ENCODE measurements at regions not wholly inside any gene's neighbourhood (a gene's known extent, or its start where the extent isn't known, plus 50 kb on each side); places are given as distances from the start of the nearest gene placed in this dataset.

DNA sequence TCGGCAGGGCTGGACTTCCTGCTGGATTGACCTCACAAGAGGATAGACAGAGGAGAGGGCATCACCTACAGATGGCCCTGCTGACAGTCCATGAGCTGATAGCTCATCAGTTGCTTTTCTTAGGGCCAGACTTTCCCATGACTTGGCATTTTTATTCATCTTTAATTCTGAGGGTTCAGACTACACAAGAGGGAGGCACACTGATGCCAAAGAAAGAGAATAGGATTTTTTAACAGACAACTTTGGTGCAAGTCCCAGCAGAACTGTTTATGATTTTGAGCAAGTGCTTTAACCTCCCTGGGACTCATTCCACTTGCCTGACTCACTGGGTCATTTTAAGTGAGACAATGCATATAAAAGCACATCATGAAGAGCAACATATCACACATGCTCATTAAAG, 299.2 kb downstream of the INSIG2 start:
- no peak for TF ChIP-seq CTCF (IDR thresholded peaks at IDR 0.05; ENCODE audit: insufficient read depth, low read depth, low read length, missing control alignments)
- H3K4me3 ChIP-seq (ENCODE audit: low read depth, low read length), result no peak overlapping the region
- no peak for DNase-seq (ENCODE audit: low read depth)

DNA sequence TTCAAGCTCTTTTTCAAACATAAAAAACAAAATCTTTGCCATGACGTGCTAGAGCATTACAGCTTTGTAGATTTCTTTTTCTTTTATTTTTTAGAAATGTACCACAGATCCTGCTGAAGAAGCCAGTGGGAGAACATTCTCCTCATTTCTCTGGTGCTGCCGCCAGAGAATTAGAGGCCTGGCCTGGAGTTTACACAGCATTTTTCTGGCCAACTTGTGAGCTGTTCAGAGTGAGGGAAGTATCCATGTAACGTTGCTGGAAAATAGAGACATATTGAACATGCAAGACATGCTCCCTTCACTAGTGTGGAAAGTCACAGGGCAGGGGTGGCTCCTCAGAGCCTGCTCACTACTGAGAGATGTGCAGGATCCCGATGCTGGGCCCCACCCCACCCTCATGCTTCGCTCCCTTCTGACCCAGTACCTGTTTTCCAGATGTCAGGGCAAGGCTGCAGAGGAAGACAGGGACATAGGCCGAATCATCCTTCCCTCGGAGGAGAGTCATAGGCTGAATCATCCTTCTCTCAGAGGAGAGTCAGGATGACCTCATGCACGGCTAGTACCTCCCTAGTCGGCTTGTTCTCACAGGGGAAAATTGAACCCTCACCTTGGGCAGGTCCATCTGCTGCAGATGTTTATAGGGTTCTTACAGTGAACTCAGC, 298.5 kb downstream of the INSIG2 start:
- TF ChIP-seq CTCF (IDR thresholded peaks at IDR 0.05; ENCODE audit: insufficient read depth, low read depth, low read length, missing control alignments), result no peak

GRCh38 chr2:118380915-118381653, 292.8 kb downstream of the INSIG2 start:
- DNase-seq (ENCODE audit: low read depth), result no peak
- H3K4me3 ChIP-seq (ENCODE audit: low read depth, low read length), result no peak overlapping the region
- TF ChIP-seq CTCF (IDR thresholded peaks at IDR 0.05; ENCODE audit: insufficient read depth, low read depth, low read length, missing control alignments), result no peak

More for the DNA sequence above, 298.5 kb downstream of the INSIG2 start:
- no peak overlapping the region for H3K4me3 ChIP-seq (ENCODE audit: low read depth, low read length)
- no peak for DNase-seq (ENCODE audit: low read depth)

- DNase-seq (ENCODE audit: low read depth), result no peak
- TF ChIP-seq CTCF (IDR thresholded peaks at IDR 0.05; ENCODE audit: insufficient read depth, low read depth, low read length, missing control alignments), result no peak
- no peak overlapping the region for H3K4me3 ChIP-seq (ENCODE audit: low read depth, low read length)
Observed at GRCh38 chr2:118375907-118376485, 287.7 kb downstream of the INSIG2 start.

DNA sequence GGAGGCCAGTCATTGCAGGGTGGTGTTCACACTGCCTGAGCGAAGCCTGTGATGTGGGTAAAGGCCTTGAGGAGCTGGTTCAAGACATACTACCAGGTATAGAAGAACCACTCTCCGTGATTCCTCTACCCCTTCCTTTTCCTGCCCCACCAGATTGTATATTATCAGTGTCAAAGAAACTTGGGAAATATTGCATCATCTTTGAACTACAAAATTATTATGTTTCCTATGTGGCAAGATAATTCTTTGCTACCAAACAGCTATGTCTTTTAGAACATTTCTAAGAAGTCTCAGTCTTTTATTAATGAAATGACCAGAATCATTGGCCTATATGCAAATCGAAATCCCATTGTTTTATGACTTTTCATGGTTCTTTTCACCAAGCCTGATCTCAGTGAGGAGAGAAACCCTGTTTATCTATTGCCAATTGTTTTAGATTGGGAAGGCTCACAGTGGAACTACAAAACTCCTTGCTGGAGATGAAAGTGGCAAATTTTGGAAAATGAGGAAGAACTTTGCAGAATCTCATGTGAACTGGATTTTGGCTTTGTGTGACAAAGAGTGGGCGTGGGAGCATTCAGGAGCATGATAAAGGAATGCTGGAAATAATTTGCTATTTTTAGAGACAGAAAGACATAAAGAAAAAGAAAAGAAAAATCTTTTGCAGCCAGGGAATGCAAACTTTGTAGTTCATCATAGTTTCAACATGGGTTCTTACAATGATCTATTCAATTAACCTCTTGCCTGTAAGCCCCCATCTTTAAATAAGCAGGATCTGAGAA, 286.9 kb downstream of the INSIG2 start:
- no peak overlapping the region for H3K4me3 ChIP-seq (ENCODE audit: low read depth, low read length)
- no peak for TF ChIP-seq CTCF (IDR thresholded peaks at IDR 0.05; ENCODE audit: insufficient read depth, low read depth, low read length, missing control alignments)
- no peak for DNase-seq (ENCODE audit: low read depth)

GRCh38 chr2:118372886-118373830, 284.9 kb downstream of the INSIG2 start:
- no peak overlapping the region for H3K4me3 ChIP-seq (ENCODE audit: low read depth, low read length)
- no peak for TF ChIP-seq CTCF (IDR thresholded peaks at IDR 0.05; ENCODE audit: insufficient read depth, low read depth, low read length, missing control alignments)
- DNase-seq (ENCODE audit: low read depth), result no peak
